A549 (cell line): ENCODE measurements at regions not wholly inside any gene's neighbourhood (a gene's known extent, or its start where the extent isn't known, plus 50 kb on each side); places are given as distances from the start of the nearest gene placed in this dataset.

Experiments used
- ATAC-seq, 2 experiments: fragments of 200-7000 bp in 1 of 2; fragments of >200 bp in 1 of 2; cut with Nextera tagmentation in 1 of 2; cut with Tn5 transposase in 1 of 2; 3 replicates each; pipeline versions ENCODE4 v1.8.0 to v1.9.1; 2018 to 2020; ENCODE audit warnings: mild to moderate bottlenecking in 1 of 2, moderate library complexity in 1 of 2
- CTCF ChIA-PET: fragments of 300-600 bp; sonication (Branson Sonifier 250); formaldehyde crosslinking; extraction: SDS; loops from one replicate; lab custom pipeline; 2021; ENCODE audit warnings: antibody characterized with exemption, inconsistent platforms; lab: Yijun Ruan, JAX
- POLR2A ChIA-PET: fragments of 350-600 bp; formaldehyde crosslinking; extraction: SDS; loops from one replicate; lab custom pipeline; 2021; ENCODE audit warnings: antibody characterized with exemption, inconsistent platforms; lab: Yijun Ruan, JAX
- DNase-seq, 2 experiments: peaks; one replicate each; pipeline versions ENCODE4 v3.0.0 to v3.0.0-alpha.2; 2011 to 2016; ENCODE audit warnings: low read depth in 1 of 2, low spot score in 1 of 2
- FAIRE-seq: peaks from 2 replicates; lab custom pipeline; 2011; peaks lifted over from hg19 to GRCh38; lab: Jason Lieb, UNC
- H3K27ac ChIP-seq, 2 experiments: fragments of >200 bp; sonication (Bioruptor Twin); formaldehyde crosslinking; 3 replicates each; pipeline ENCODE4 v1.5.1; 2016 to 2017
- H3K4me1 ChIP-seq: fragments of >200 bp; sonication (Bioruptor Twin); formaldehyde crosslinking; 3 replicates; pipeline ENCODE4 v1.6.1; 2016
- H3K4me2 ChIP-seq: fragments of >200 bp; sonication (Bioruptor Twin); formaldehyde crosslinking; 3 replicates; pipeline ENCODE4 v1.6.1; 2016
- H3K4me3 ChIP-seq: fragments of >200 bp; sonication (Bioruptor Twin); formaldehyde crosslinking; 3 replicates; pipeline ENCODE4 v1.5.1; 2016
- H3K9me3 ChIP-seq: fragments of >200 bp; sonication (Bioruptor Twin); formaldehyde crosslinking; 3 replicates; pipeline ENCODE4 v1.6.1; 2016
- CBX8 ChIP-seq: fragments of 200-600 bp; sonication (generic); IDR thresholded peaks from 2 replicates; pipeline ENCODE4 v1.6.1; 2016
- CHD2 ChIP-seq: fragments of 150-350 bp; IDR thresholded peaks from 2 replicates; pipeline ENCODE4 v1.6.1; 2014; ENCODE audit warnings: low read length; ENCODE audit not compliant: partially characterized antibody
- CHD4 ChIP-seq: fragments of 200-600 bp; sonication (generic); IDR thresholded peaks from 2 replicates; pipeline ENCODE4 v1.6.1; 2016; ENCODE audit warnings: antibody characterized with exemption, mild to moderate bottlenecking, borderline replicate concordance
- FOSB ChIP-seq: fragments of 250-450 bp; sonication (Bioruptor Pico); IDR thresholded peaks from 2 replicates; pipeline ENCODE4 v1.5.0; 2020; ENCODE audit warnings: mild to moderate bottlenecking, moderate library complexity
- FOXS1 ChIP-seq: fragments of 250-450 bp; sonication (Bioruptor Pico); IDR thresholded peaks from 2 replicates; pipeline ENCODE4 v1.5.0; 2020; ENCODE audit warnings: mild to moderate bottlenecking, moderate library complexity
- HDAC2 ChIP-seq: fragments of 200-600 bp; sonication (generic); IDR thresholded peaks from 2 replicates; pipeline ENCODE4 v1.6.1; 2016
- HOXB5 ChIP-seq: fragments of 250-450 bp; sonication (Bioruptor Pico); IDR thresholded peaks from 2 replicates; pipeline ENCODE4 v1.5.0; 2020; ENCODE audit warnings: mild to moderate bottlenecking, moderate library complexity
- KDM1A ChIP-seq: fragments of 200-600 bp; sonication (generic); IDR thresholded peaks from 2 replicates; pipeline ENCODE4 v1.6.1; 2016; ENCODE audit warnings: low read depth, mild to moderate bottlenecking
- MAFK ChIP-seq: fragments of 450-650 bp; IDR thresholded peaks from 2 replicates; pipeline ENCODE4 v1.6.1; 2014; ENCODE audit not compliant: partially characterized antibody
- MAX ChIP-seq: IDR thresholded peaks from 2 replicates; pipeline ENCODE4 v1.6.1; 2012
- MYC ChIP-seq: IDR thresholded peaks from 2 replicates; pipeline ENCODE4 v1.6.1; 2012; ENCODE audit warnings: mild to moderate bottlenecking, inconsistent platforms, low read length, improper control_type of control experiment, borderline replicate concordance
- NFE2L2 ChIP-seq: fragments of 150-350 bp; conservative IDR thresholded peaks from 2 replicates; pipeline ENCODE4 v1.6.1; 2014; ENCODE audit warnings: low read length
- PBX3 ChIP-seq: IDR thresholded peaks from 2 replicates; pipeline ENCODE4 v1.6.1; 2012
- PHF8 ChIP-seq: fragments of 200-600 bp; sonication (generic); IDR thresholded peaks from 2 replicates; pipeline ENCODE4 v1.6.1; 2016; ENCODE audit warnings: low read depth, mild to moderate bottlenecking, antibody characterized with exemption, moderate library complexity, borderline replicate concordance
- POLR2AphosphoS2 ChIP-seq: conservative IDR thresholded peaks from 2 replicates; pipeline ENCODE4 v1.6.1; 2012; ENCODE audit warnings: low read length, improper control_type of control experiment, inconsistent platforms
- RARB ChIP-seq: fragments of 250-450 bp; sonication (Bioruptor Pico); IDR thresholded peaks from 2 replicates; pipeline ENCODE4 v1.8.0; 2021; ENCODE audit warnings: mild to moderate bottlenecking, moderate library complexity
- RFX5 ChIP-seq: fragments of 450-650 bp; IDR thresholded peaks from 2 replicates; pipeline ENCODE4 v1.7.1; 2014; ENCODE audit warnings: antibody characterized with exemption, mild to moderate bottlenecking, moderate library complexity
- RNF2 ChIP-seq: fragments of 200-600 bp; sonication (generic); IDR thresholded peaks from 2 replicates; pipeline ENCODE4 v1.6.1; 2016; ENCODE audit warnings: low read depth, mild to moderate bottlenecking, antibody characterized with exemption, moderate library complexity, borderline replicate concordance
- TFCP2L1 ChIP-seq: fragments of 250-450 bp; sonication (Bioruptor Pico); IDR thresholded peaks from 2 replicates; pipeline ENCODE4 v1.5.0; 2021; ENCODE audit warnings: mild to moderate bottlenecking
- ZFP36 ChIP-seq: fragments of 450-650 bp; IDR thresholded peaks from 2 replicates; pipeline ENCODE4 v1.6.1; 2014; ENCODE audit warnings: borderline replicate concordance; ENCODE audit not compliant: partially characterized antibody
- ZNF302 ChIP-seq: fragments of 250-450 bp; sonication (Bioruptor Pico); IDR thresholded peaks from 2 replicates; pipeline ENCODE4 v1.9.0; 2021; ENCODE audit warnings: inconsistent platforms, mild to moderate bottlenecking, moderate library complexity
- WGBS: methylation state at CpG from one replicate; pipeline ENCODE4 v1.1.6; 2017; ENCODE audit errors: missing lambda C conversion rate; 5-methylcytosine and 5-hydroxymethylcytosine counted together
- TF ChIP-seq, protein P1 (sequence below): fragments of 150-350 bp; IDR thresholded peaks from 2 replicates; pipeline ENCODE4 v1.6.1; 2014; ENCODE audit warnings: low read depth, mild to moderate bottlenecking, low read length
- TF ChIP-seq, protein P2 (sequence below): IDR thresholded peaks from 2 replicates; pipeline ENCODE4 v1.6.1; 2012; ENCODE audit warnings: low read depth, borderline replicate concordance
- TF ChIP-seq, protein P3 (sequence below): fragments of >200 bp; sonication (Bioruptor Twin); formaldehyde crosslinking; IDR thresholded peaks from 3 replicates; pipeline ENCODE4 v1.6.1; 2016
- TF ChIP-seq, protein P4 (sequence below): fragments of >200 bp; sonication (Bioruptor Twin); formaldehyde crosslinking; IDR thresholded peaks from 2 replicates; pipeline ENCODE4 v1.6.1; 2016

GRCh38 chr20:11210611-11211010 lies 536.8 kb upstream of the JAG1 start:
- Histone ChIP-seq H3K4me2 (no peak overlapping the region; the same call in 2 of the 3 replicates), H3K9me3 (no peaks in the 10 kb centered on the region), H3K4me3 (no peak overlapping the region), H3K27ac (peak overlapping the region; percentile 82 to 87; a peak in 5 of 6 replicates), H3K4me1 (peaks cover 47% of the 10 kb centered on the region)
- DNase-seq (no peak), FAIRE-seq (peak; percentile 46), ATAC-seq (no peak)
- TF ChIP-seq ZNF302 (CRISPR knock-in tag) (no peak), ZFP36 (no peak), MYC (no peak), NFE2L2 (no peak)
- TF ChIP-seq, protein P1, sequence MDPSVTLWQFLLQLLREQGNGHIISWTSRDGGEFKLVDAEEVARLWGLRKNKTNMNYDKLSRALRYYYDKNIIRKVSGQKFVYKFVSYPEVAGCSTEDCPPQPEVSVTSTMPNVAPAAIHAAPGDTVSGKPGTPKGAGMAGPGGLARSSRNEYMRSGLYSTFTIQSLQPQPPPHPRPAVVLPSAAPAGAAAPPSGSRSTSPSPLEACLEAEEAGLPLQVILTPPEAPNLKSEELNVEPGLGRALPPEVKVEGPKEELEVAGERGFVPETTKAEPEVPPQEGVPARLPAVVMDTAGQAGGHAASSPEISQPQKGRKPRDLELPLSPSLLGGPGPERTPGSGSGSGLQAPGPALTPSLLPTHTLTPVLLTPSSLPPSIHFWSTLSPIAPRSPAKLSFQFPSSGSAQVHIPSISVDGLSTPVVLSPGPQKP = no peak
- WGBS = 95% methylated on average over 5 of the region's 5 CpGs
- ChIA-PET POLR2A (no interaction called here), CTCF (interaction anchor here (0.6 to 1.9 kb wide), 6 partner anchors 9 to 1593 kb away, joined by 3 to 7 read pairs (median 4); no protein-coding TSS in a partner anchor)

DNA sequence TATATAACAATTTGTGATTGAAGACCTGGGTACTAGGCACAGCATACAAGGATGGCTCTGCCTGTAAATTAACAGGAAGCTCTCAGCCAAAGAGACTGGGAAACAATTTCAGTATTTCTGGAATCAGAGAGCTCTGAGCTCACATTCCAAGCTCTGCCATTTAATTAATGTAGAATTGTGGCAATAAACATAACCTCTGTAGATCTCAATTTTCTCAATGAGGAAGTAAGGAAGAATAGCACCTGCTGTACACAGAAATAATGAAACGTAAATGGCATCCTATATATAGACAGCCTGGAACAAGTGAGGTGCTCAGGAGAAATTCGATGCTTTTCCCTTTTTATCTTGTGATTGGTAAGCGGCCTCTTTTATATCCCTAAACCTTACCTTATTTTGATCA lies 538.5 kb upstream of the JAG1 start:
- Histone ChIP-seq H3K4me3 (no peak overlapping the region), H3K27ac (peak overlapping the region; percentile 4 to 85; a peak in 3 of 6 replicates), H3K9me3 (no peaks in the 10 kb centered on the region), H3K4me1 (peaks cover 47% of the 10 kb centered on the region), H3K4me2 (no peak overlapping the region)
- FAIRE-seq = peak; percentile 36
- POLR2A ChIA-PET = no interaction called here
- TF ChIP-seq FOSB (CRISPR knock-in tag) (no peak), CBX8 (no peak)
- CTCF ChIA-PET = interaction anchor here (0.6 to 5.1 kb wide), 2 partner anchors 35 to 332 kb away, joined by 3 to 22 read pairs; no protein-coding TSS in a partner anchor
- WGBS = 89% methylated on average over 3 of the region's 3 CpGs
- DNase-seq = no peak
- ATAC-seq = no peak

GRCh38 chr20:11212902-11213301 lies 539.1 kb upstream of the JAG1 start:
- H3K27ac ChIP-seq = peak overlapping the region in 1 of 2 experiments; percentile 85; a peak in 3 of 6 replicates
- CTCF ChIA-PET = interaction anchor here (1.2 to 5.1 kb wide), 3 partner anchors 7 to 331 kb away, joined by 3 to 22 read pairs (median 3); no protein-coding TSS in a partner anchor
- WGBS = 88% methylated on average over 5 of the region's 5 CpGs
- POLR2A ChIA-PET = no interaction called here
- H3K4me2 ChIP-seq = no peak overlapping the region
- DNase-seq = no peak
- H3K9me3 ChIP-seq = no peaks in the 10 kb centered on the region
- peaks cover 50% of the 10 kb centered on the region for H3K4me1 ChIP-seq
- no peak overlapping the region for H3K4me3 ChIP-seq
- no peak for TF ChIP-seq RARB (CRISPR knock-in tag)
- no peak for TF ChIP-seq CHD4
- TF ChIP-seq HDAC2 = no peak
- TF ChIP-seq MYC = no peak
- TF ChIP-seq RFX5 = no peak
- TF ChIP-seq TFCP2L1 = no peak
- no peak for TF ChIP-seq RNF2
- TF ChIP-seq, all 56 proteins: peak for 0
- no peak for FAIRE-seq
- ATAC-seq = no peak

GRCh38 chr20:11214256-11214840 lies 540.5 kb upstream of the JAG1 start:
- FAIRE-seq (no peak), ATAC-seq (no peak), DNase-seq (no peak)
- TF ChIP-seq MAX (no peak), MAFK (no peak), CHD2 (no peak), FOXS1 (CRISPR knock-in tag) (no peak), TFCP2L1 (no peak), PBX3 (no peak), CBX8 (no peak), KDM1A (no peak), POLR2AphosphoS2 (no peak), RNF2 (no peak), PHF8 (no peak), NFE2L2 (no peak), HOXB5 (CRISPR knock-in tag) (no peak)
- TF ChIP-seq, protein P2, sequence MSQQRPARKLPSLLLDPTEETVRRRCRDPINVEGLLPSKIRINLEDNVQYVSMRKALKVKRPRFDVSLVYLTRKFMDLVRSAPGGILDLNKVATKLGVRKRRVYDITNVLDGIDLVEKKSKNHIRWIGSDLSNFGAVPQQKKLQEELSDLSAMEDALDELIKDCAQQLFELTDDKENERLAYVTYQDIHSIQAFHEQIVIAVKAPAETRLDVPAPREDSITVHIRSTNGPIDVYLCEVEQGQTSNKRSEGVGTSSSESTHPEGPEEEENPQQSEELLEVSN = no peak
- TF ChIP-seq, protein P3, sequence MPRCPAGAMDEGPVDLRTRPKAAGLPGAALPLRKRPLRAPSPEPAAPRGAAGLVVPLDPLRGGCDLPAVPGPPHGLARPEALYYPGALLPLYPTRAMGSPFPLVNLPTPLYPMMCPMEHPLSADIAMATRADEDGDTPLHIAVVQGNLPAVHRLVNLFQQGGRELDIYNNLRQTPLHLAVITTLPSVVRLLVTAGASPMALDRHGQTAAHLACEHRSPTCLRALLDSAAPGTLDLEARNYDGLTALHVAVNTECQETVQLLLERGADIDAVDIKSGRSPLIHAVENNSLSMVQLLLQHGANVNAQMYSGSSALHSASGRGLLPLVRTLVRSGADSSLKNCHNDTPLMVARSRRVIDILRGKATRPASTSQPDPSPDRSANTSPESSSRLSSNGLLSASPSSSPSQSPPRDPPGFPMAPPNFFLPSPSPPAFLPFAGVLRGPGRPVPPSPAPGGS = no peak
- TF ChIP-seq, protein P4, sequence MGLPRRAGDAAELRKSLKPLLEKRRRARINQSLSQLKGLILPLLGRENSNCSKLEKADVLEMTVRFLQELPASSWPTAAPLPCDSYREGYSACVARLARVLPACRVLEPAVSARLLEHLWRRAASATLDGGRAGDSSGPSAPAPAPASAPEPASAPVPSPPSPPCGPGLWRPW = no peak
- peak overlapping the region; percentile 30 to 85 for H3K27ac ChIP-seq
- H3K9me3 ChIP-seq = no peaks in the 10 kb centered on the region
- ChIA-PET POLR2A (no interaction called here), CTCF (interaction anchor here (1.0 to 6.3 kb wide), 7 partner anchors 8 to 543 kb away, joined by 3 to 53 read pairs (median 3); no protein-coding TSS in a partner anchor)
- no peak overlapping the region for H3K4me3 ChIP-seq
- H3K4me1 ChIP-seq = peaks cover 44% of the 10 kb centered on the region
- no peak overlapping the region for H3K4me2 ChIP-seq
- 98% methylated on average over 6 of the region's 6 CpGs for WGBS
